Psoas muscle (tissue), 7 donors: ENCODE measurements at regions not wholly inside any gene's neighbourhood (a gene's known extent, or its start where the extent isn't known, plus 50 kb on each side); places are given as distances from the start of the nearest gene placed in this dataset.

ENCODE experiments used
- ATAC-seq, 4 donors: fragments of 200-7000 bp; cut with Tn5 transposase; one replicate each; pipeline ENCODE4 v1.9.1; 2020; ENCODE audit warnings: moderate library complexity in 3 of 4, mild to moderate bottlenecking in 2 of 4
- DNase-seq, 2 donors: peaks; one replicate each; pipeline ENCODE4 v3.0.0-alpha.2; 2020
- H3K27ac ChIP-seq: fragments of 200-600 bp; one replicate; pipeline ENCODE4 v1.8.0; 2022
- H3K27me3 ChIP-seq, 3 donors: fragments of 200-600 bp in 1 of 3; one replicate each; pipeline versions ENCODE4 v1.6.1 to v1.8.0; 2013 to 2022; ENCODE audit warnings: low read length in 2 of 3, mild to moderate bottlenecking in 2 of 3, moderate library complexity in 1 of 3; ENCODE audit not compliant: insufficient read depth in 3 of 3
- H3K36me3 ChIP-seq, 2 donors: fragments of 200-600 bp in 1 of 2; one replicate each; pipeline versions ENCODE4 v1.6.1 to v1.8.0; 2013 to 2022; ENCODE audit warnings: low read depth in 1 of 2, mild to moderate bottlenecking in 1 of 2, moderate library complexity in 1 of 2; ENCODE audit not compliant: insufficient read depth in 1 of 2
- H3K4me1 ChIP-seq: fragments of 200-600 bp; one replicate; pipeline ENCODE4 v1.8.0; 2022
- H3K4me3 ChIP-seq: fragments of 200-600 bp; one replicate; pipeline ENCODE4 v1.8.0; 2022; ENCODE audit warnings: mild to moderate bottlenecking
- H3K9me3 ChIP-seq: fragments of 200-600 bp; one replicate; pipeline ENCODE4 v1.8.0; 2022
- CTCF ChIP-seq: fragments of 200-600 bp; IDR thresholded peaks from one replicate; pipeline ENCODE4 v1.8.0; 2022; ENCODE audit warnings: antibody characterized with exemption
- WGBS, 3 donors: extraction: QIAGEN DNeasy Blood & Tissue Kit; methylation state at CpG; one replicate each; pipeline versions ENCODE4 v1.1.6 to v1.1.7; 2013; 5-methylcytosine and 5-hydroxymethylcytosine counted together
- intact Hi-C, 2 donors: fragments of 100-400 bp; cut with DNase I; formaldehyde crosslinking; loops; one replicate each; pipeline versions ENCODE4 v1.11.0 to v1.14.2; 2022
- donor health status: healthy with polysubstance abuse.
- donor health status: DM: no; HTN: no; CAD: no; lungs with moderate emphysema.
- donor health status: Bipolar disorder and iron deficiency.
- donor health status: healthy.
- donor health status: DM: yes; HTN: yes; CAD: no.
- donor health status: DM: no; HTN: no; CAD: no.
- donor health status: DM: yes; HTN: yes; CAD: no.

GRCh38 chr17:71113347-71113746 is 944.0 kb downstream of the KCNJ2 start:
- intact Hi-C loops: loop anchor here (10.0 kb wide), 2 partner anchors 351 to 1431 kb away; no protein-coding TSS in a partner anchor
- no peak for DNase-seq
- Histone ChIP-seq H3K36me3 (no peaks in the 10 kb centered on the region), H3K4me3 (no peak overlapping the region), H3K4me1 (no peaks in the 10 kb centered on the region), H3K27me3 (no peaks in the 10 kb centered on the region), H3K9me3 (no peaks in the 10 kb centered on the region), H3K27ac (no peak overlapping the region)
- no peak for ATAC-seq
- WGBS, 3 donors: 51 to 72% (median 60%) methylated on average over 4 of the region's 4 CpGs
- no peak for TF ChIP-seq CTCF

- intact Hi-C loops: loop anchor here (10.0 kb wide), 2 partner anchors 350 to 1430 kb away; no protein-coding TSS in a partner anchor
- TF ChIP-seq CTCF: no peak
- no peak for ATAC-seq
Observed at GRCh38 chr17:71114911-71115668, 945.8 kb downstream of the KCNJ2 start.

GRCh38 chr17:71115669-71115972 is 946.3 kb downstream of the KCNJ2 start:
- ATAC-seq (no peak), DNase-seq (no peak)
- Histone ChIP-seq H3K27ac (no peak overlapping the region), H3K36me3 (no peaks in the 10 kb centered on the region), H3K4me1 (no peaks in the 10 kb centered on the region), H3K27me3 (no peaks in the 10 kb centered on the region), H3K9me3 (no peaks in the 10 kb centered on the region), H3K4me3 (no peak overlapping the region)
- WGBS, 3 donors: 69 to 71% (median 70%) methylated on average over 4 of the region's 4 CpGs
- intact Hi-C loops: loop anchor here (10.0 kb wide), 2 partner anchors 349 to 1429 kb away; no protein-coding TSS in a partner anchor
- no peak for TF ChIP-seq CTCF

More at GRCh38 chr17:71114911-71115668, 945.8 kb downstream of the KCNJ2 start:
- H3K27me3 ChIP-seq: no peaks in the 10 kb centered on the region
- H3K4me3 ChIP-seq: no peak overlapping the region
- no peaks in the 10 kb centered on the region for H3K9me3 ChIP-seq
- no peak overlapping the region for H3K27ac ChIP-seq
- no peaks in the 10 kb centered on the region for H3K4me1 ChIP-seq
- no peaks in the 10 kb centered on the region for H3K36me3 ChIP-seq
- 75 to 82% (median 78%) methylated on average over 7 of the region's 7 CpGs for WGBS, 3 donors
- no peak for DNase-seq

GRCh38 chr17:71117466-71117865 is 948.1 kb downstream of the KCNJ2 start:
- Histone ChIP-seq H3K27ac (no peak overlapping the region), H3K4me3 (no peak overlapping the region), H3K27me3 (no peaks in the 10 kb centered on the region), H3K9me3 (no peaks in the 10 kb centered on the region), H3K4me1 (no peaks in the 10 kb centered on the region), H3K36me3 (no peaks in the 10 kb centered on the region)
- DNase-seq: no peak
- 30 to 34% (median 33%) methylated on average over 4 of the region's 4 CpGs for WGBS, 3 donors
- no peak for TF ChIP-seq CTCF
- ATAC-seq: no peak
- intact Hi-C loops: loop anchor here (10.0 kb wide), 2 partner anchors 347 to 1427 kb away; no protein-coding TSS in a partner anchor
